Globus pallidus (tissue), 1 donor: ENCODE measurements at regions not wholly inside any gene's neighbourhood (a gene's known extent, or its start where the extent isn't known, plus 50 kb on each side); places are given as distances from the start of the nearest gene placed in this dataset.

Experiments used
- DNase-seq: peaks from one replicate; pipeline ENCODE4 v3.0.0-alpha.2; 2015; ENCODE audit warnings: low spot score

- no peak for DNase-seq
These were observed 64.9 kb downstream of the MCFD2 start for GRCh38 chr2:46850742-46851141.

- no peak for DNase-seq
These were observed 65.7 kb downstream of the MCFD2 start for GRCh38 chr2:46849721-46850556.

GRCh38 chr2:46849046-46849715 lies 66.4 kb downstream of the MCFD2 start:
- DNase-seq = no peak

GRCh38 chr2:46848447-46848846 lies 67.2 kb downstream of the MCFD2 start:
- DNase-seq = no peak

GRCh38 chr2:46847726-46848412 lies 67.7 kb downstream of the MCFD2 start:
- DNase-seq = no peak

GRCh38 chr2:46847185-46847710 lies 68.4 kb downstream of the MCFD2 start:
- peak; percentile 32 for DNase-seq

GRCh38 chr2:46846536-46846935 lies 69.1 kb downstream of the MCFD2 start:
- DNase-seq = no peak

- no peak for DNase-seq
These were observed 69.8 kb downstream of the MCFD2 start for GRCh38 chr2:46845542-46846486.

GRCh38 chr2:46844443-46844842 lies 71.2 kb downstream of the MCFD2 start:
- no peak for DNase-seq

- no peak for DNase-seq
These were observed 71.6 kb downstream of the MCFD2 start for GRCh38 chr2:46844034-46844433.

- DNase-seq = no peak
These were observed 72.3 kb downstream of the MCFD2 start for GRCh38 chr2:46843316-46843715.

- no peak for DNase-seq
These were observed 72.7 kb downstream of the MCFD2 start for GRCh38 chr2:46842876-46843275.

- DNase-seq = peak; percentile 7
These were observed 74.0 kb downstream of the MCFD2 start for GRCh38 chr2:46841621-46842020.

GRCh38 chr2:46839045-46839444 lies 76.6 kb downstream of the MCFD2 start:
- DNase-seq = no peak

GRCh38 chr2:46837704-46838103 lies 77.9 kb downstream of the MCFD2 start:
- no peak for DNase-seq

- no peak for DNase-seq
These were observed 78.5 kb downstream of the MCFD2 start for GRCh38 chr2:46837112-46837454.

- no peak for DNase-seq
These were observed 79.1 kb downstream of the MCFD2 start for GRCh38 chr2:46836295-46837111.

- DNase-seq = no peak
These were observed 80.1 kb downstream of the MCFD2 start for GRCh38 chr2:46835520-46835919.

GRCh38 chr2:46832543-46832942 lies 83.1 kb downstream of the MCFD2 start:
- no peak for DNase-seq

- DNase-seq = no peak
These were observed 83.7 kb downstream of the MCFD2 start for GRCh38 chr2:46831869-46832265.
